Fibroblast of lung (primary cell): ENCODE measurements at regions not wholly inside any gene's neighbourhood (a gene's known extent, or its start where the extent isn't known, plus 50 kb on each side); places are given as distances from the start of the nearest gene placed in this dataset.

Experiments used
- EZH2 ChIP-seq: IDR thresholded peaks from 2 replicates; pipeline ENCODE4 v1.5.1; 2012; ENCODE audit warnings: low read length, control low read depth, mild to moderate bottlenecking; ENCODE audit errors: missing control alignments
- TF ChIP-seq, protein P1 (sequence below), 2 donors: IDR thresholded peaks in 1 of 2; conservative IDR thresholded peaks in 1 of 2; 1 replicate in 1 of 2; 2 replicates in 1 of 2; pipeline ENCODE4 v1.5.1; 2011 to 2012; ENCODE audit warnings: low read length in 2 of 2, control low read depth in 1 of 2, inconsistent platforms in 1 of 2, low read depth in 1 of 2, mild to moderate bottlenecking in 1 of 2

GRCh38 chr2:52345082-52345481, 1313.2 kb upstream of the NRXN1 start:
- TF ChIP-seq, protein P1, sequence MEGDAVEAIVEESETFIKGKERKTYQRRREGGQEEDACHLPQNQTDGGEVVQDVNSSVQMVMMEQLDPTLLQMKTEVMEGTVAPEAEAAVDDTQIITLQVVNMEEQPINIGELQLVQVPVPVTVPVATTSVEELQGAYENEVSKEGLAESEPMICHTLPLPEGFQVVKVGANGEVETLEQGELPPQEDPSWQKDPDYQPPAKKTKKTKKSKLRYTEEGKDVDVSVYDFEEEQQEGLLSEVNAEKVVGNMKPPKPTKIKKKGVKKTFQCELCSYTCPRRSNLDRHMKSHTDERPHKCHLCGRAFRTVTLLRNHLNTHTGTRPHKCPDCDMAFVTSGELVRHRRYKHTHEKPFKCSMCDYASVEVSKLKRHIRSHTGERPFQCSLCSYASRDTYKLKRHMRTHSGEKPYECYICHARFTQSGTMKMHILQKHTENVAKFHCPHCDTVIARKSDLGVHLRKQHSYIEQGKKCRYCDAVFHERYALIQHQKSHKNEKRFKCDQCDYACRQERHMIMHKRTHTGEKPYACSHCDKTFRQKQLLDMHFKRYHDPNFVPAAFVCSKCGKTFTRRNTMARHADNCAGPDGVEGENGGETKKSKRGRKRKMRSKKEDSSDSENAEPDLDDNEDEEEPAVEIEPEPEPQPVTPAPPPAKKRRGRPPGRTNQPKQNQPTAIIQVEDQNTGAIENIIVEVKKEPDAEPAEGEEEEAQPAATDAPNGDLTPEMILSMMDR (conservative IDR thresholded peaks at IDR 0.05 in 1 of 2, IDR thresholded peaks at IDR 0.05 in 1 of 2; ENCODE audit: low read depth in 1 of 2, low read length in 2 of 2), result no peak
- TF ChIP-seq EZH2, result no peak
